K562 (cell line): ENCODE measurements at regions not wholly inside any gene's neighbourhood (a gene's known extent, or its start where the extent isn't known, plus 50 kb on each side); places are given as distances from the start of the nearest gene placed in this dataset.

Experiments
- ATAC-seq: fragments of 200-7000 bp; cut with Tn5 transposase; 3 replicates; pipeline ENCODE4 v1.9.1; 2020; ENCODE audit warnings: moderate library complexity
- BruUV-seq: library from RNA; stranded (reverse); fragments of 400-500 nt; replicated peaks from 2 replicates; lab custom pipeline; 2021; lab: Mats Ljungman, UMichigan
- CTCF ChIA-PET: fragments of 300-600 bp; formaldehyde crosslinking; extraction: SDS; loops from one replicate; lab custom pipeline; 2021; ENCODE audit warnings: low intra/inter-chr PET ratio; lab: Yijun Ruan, JAX
- POLR2A ChIA-PET: fragments of 300-600, 350-650 bp; sonication (Branson Sonifier 250); formaldehyde crosslinking; extraction: SDS; loops from one replicate; lab custom pipeline; 2021; ENCODE audit warnings: antibody characterized with exemption, inconsistent platforms; lab: Yijun Ruan, JAX
- DNase-seq, 4 experiments: peaks; one replicate each; pipeline versions ENCODE4 v3.0.0 to v3.0.0-alpha.2; 2011 to 2018; ENCODE audit warnings: low spot score in 3 of 4, mixed read lengths in 3 of 4; ENCODE audit errors: extremely low read depth in 1 of 4
- FAIRE-seq: peaks from 2 replicates; lab custom pipeline; 2011; peaks lifted over from hg19 to GRCh38; lab: Jason Lieb, UNC
- H2AFZ ChIP-seq: 2 replicates; pipeline ENCODE4 v1.6.0; 2011; ENCODE audit warnings: low read depth, low read length, control low read depth, inconsistent platforms
- H3K27ac ChIP-seq: fragments of 200-600 bp; 3 replicates; pipeline ENCODE4 v1.8.0; 2011; ENCODE audit warnings: low read depth, mild to moderate bottlenecking, control low read depth, inconsistent platforms, low read length, moderate library complexity, mixed read lengths; ENCODE audit errors: extremely low read depth
- H3K27me3 ChIP-seq, 2 experiments: fragments of 300-600 bp in 1 of 2; 2 replicates in 1 of 2; 3 replicates in 1 of 2; pipeline versions ENCODE4 v1.6.0 to v1.8.0; 2011; ENCODE audit warnings: inconsistent platforms in 2 of 2, low read length in 2 of 2, mild to moderate bottlenecking in 1 of 2, mixed read lengths in 1 of 2, moderate library complexity in 1 of 2; ENCODE audit not compliant: control insufficient read depth in 2 of 2, insufficient read depth in 2 of 2
- H3K36me3 ChIP-seq: fragments of 300-600 bp; 3 replicates; pipeline ENCODE4 v1.8.0; 2011; ENCODE audit warnings: mild to moderate bottlenecking, low read length, inconsistent platforms; ENCODE audit not compliant: control insufficient read depth, insufficient read depth
- H3K4me1 ChIP-seq, 2 experiments: fragments of 200-600 bp in 1 of 2; replicated peaks in 1 of 2; 2 replicates in 1 of 2; 3 replicates in 1 of 2; pipeline versions ENCODE4 v1.5.1 to v1.8.0; 2011; ENCODE audit warnings: inconsistent platforms in 2 of 2, low read length in 2 of 2, mild to moderate bottlenecking in 1 of 2, mixed read lengths in 1 of 2, moderate library complexity in 1 of 2; ENCODE audit not compliant: control insufficient read depth in 2 of 2, insufficient read depth in 2 of 2
- H3K4me2 ChIP-seq: 2 replicates; pipeline ENCODE4 v1.6.1; 2011; ENCODE audit warnings: low read length, control low read depth, inconsistent platforms, mixed read lengths; ENCODE audit not compliant: insufficient read depth
- H3K4me3 ChIP-seq: fragments of 200-600 bp; sonication (generic), shearing (Covaris generic); 2 replicates; pipeline ENCODE4 v1.5.1; 2016; ENCODE audit warnings: control low read depth, inconsistent platforms
- H3K79me2 ChIP-seq: fragments of 200-600 bp; 3 replicates; pipeline ENCODE4 v1.8.0; 2011; ENCODE audit warnings: low read length, inconsistent platforms; ENCODE audit not compliant: control insufficient read depth, insufficient read depth
- H3K9ac ChIP-seq, 2 experiments: 2 replicates each; pipeline versions ENCODE4 v1.6.0 to v1.6.1; 2011; ENCODE audit warnings: low read depth in 2 of 2, low read length in 2 of 2, control low read depth in 1 of 2, inconsistent platforms in 1 of 2, mild to moderate bottlenecking in 1 of 2, mixed read lengths in 1 of 2; ENCODE audit not compliant: insufficient read depth in 1 of 2
- H3K9me1 ChIP-seq: one replicate; pipeline ENCODE4 v1.6.0; 2011; ENCODE audit warnings: inconsistent platforms, mild to moderate bottlenecking, low read length, moderate library complexity; ENCODE audit not compliant: control insufficient read depth, insufficient read depth
- H3K9me3 ChIP-seq: replicated peaks from 2 replicates; pipeline ENCODE4 v1.5.1; 2011; ENCODE audit warnings: low read depth, low read length, inconsistent platforms; ENCODE audit not compliant: control insufficient read depth, insufficient read depth
- H4K20me1 ChIP-seq: replicated peaks from 2 replicates; pipeline ENCODE4 v1.6.1; 2011; ENCODE audit warnings: low read length, inconsistent platforms, mixed read lengths; ENCODE audit not compliant: control insufficient read depth, insufficient read depth
- ARID3A ChIP-seq: IDR thresholded peaks from 2 replicates; pipeline ENCODE4 v1.6.1; 2012; ENCODE audit warnings: low read depth, low read length, improper control_type of control experiment, borderline replicate concordance
- CEBPG ChIP-seq, 3 experiments: fragments of 200-800 bp in 1 of 3; sonication (Bioruptor generic) in 1 of 3; sonication (generic) in 1 of 3; formaldehyde crosslinking in 1 of 3; IDR thresholded peaks in 2 of 3; conservative IDR thresholded peaks in 1 of 3; 2 replicates each; pipeline versions ENCODE4 v1.6.1 to v1.8.0; 2016 to 2022; ENCODE audit warnings: missing compliant biosample characterization in 2 of 3, missing genetic modification characterization in 2 of 3, mild to moderate bottlenecking in 1 of 3, missing genetic modification reagents in 1 of 3
- E2F6 ChIP-seq, 2 experiments: IDR thresholded peaks; 2 replicates each; pipeline ENCODE4 v1.6.1; 2011; ENCODE audit warnings: borderline replicate concordance in 1 of 2, control low read depth in 1 of 2, low read depth in 1 of 2, low read length in 1 of 2, mild to moderate bottlenecking in 1 of 2, mixed read lengths in 1 of 2, moderate library complexity in 1 of 2; ENCODE audit not compliant: insufficient read depth in 1 of 2, insufficient read length in 1 of 2, poor library complexity in 1 of 2, severe bottlenecking in 1 of 2; ENCODE audit errors: extremely low read depth in 1 of 2
- FOS ChIP-seq: IDR thresholded peaks from 3 replicates; pipeline ENCODE4 v1.6.1; 2011; ENCODE audit not compliant: insufficient read length; ENCODE audit errors: extremely low read depth
- MEF2A ChIP-seq: IDR thresholded peaks from 2 replicates; pipeline ENCODE4 v1.6.1; 2011; ENCODE audit warnings: low read depth, mild to moderate bottlenecking, low read length, moderate library complexity; ENCODE audit not compliant: control insufficient read depth
- USF2 ChIP-seq: sonication (generic); formaldehyde crosslinking; IDR thresholded peaks from 2 replicates; pipeline ENCODE4 v1.5.0; 2020; ENCODE audit warnings: missing genetic modification reagents
- WGBS: fragments of 100-300 bp; shearing (Covaris generic); methylation state at CpG from one replicate; pipeline ENCODE4 v1.1.6; 2016; ENCODE audit warnings: low coverage, mixed read lengths; ENCODE audit not compliant: insufficient coverage; ENCODE audit errors: missing lambda C conversion rate; 5-methylcytosine and 5-hydroxymethylcytosine counted together
- in situ Hi-C: fragments of 300-500 bp; cut with MboI; formaldehyde crosslinking; loops from 4 replicates; pipeline ENCODE4 v1.15.0; 2018; ENCODE audit warnings: inconsistent platforms, mixed read lengths
- intact Hi-C: fragments of 100-400 bp; cut with micrococcal nuclease; formaldehyde crosslinking; loops from 2 replicates; pipeline ENCODE4 v1.14.2; 2022

- TF ChIP-seq FOS, result peak; percentile 56
- TF ChIP-seq E2F6 (IDR thresholded peaks at IDR 0.05; ENCODE audit: borderline replicate concordance in 1 of 2, extremely low read depth in 1 of 2, insufficient read depth in 1 of 2, insufficient read length in 1 of 2, low read depth in 1 of 2, low read length in 1 of 2, poor library complexity in 1 of 2, severe bottlenecking in 1 of 2), result peak; percentile 45 to 80
- peak; percentile 95 for TF ChIP-seq USF2 (CRISPR knock-in tag)
- no peak for TF ChIP-seq ARID3A
These were observed 75.2 kb upstream of the MRI1 start (continued) for GRCh38 chr19:13689085-13689484.

GRCh38 chr19:13684021-13684420 is 80.3 kb upstream of the MRI1 start:
- Histone ChIP-seq H3K9me1 (no peaks in the 10 kb centered on the region), H3K36me3 (no peaks in the 10 kb centered on the region), H3K27me3 (peaks cover 3 to 17% of the 10 kb centered on the region in 2 experiments; a peak in 4 of 5 replicates), H3K4me1 (no peaks in the 10 kb centered on the region), H4K20me1 (no peaks in the 10 kb centered on the region), H3K4me2 (no peak overlapping the region), H3K79me2 (no peaks in the 10 kb centered on the region), H3K9me3 (peaks cover 3% of the 10 kb centered on the region), H3K4me3 (no peak overlapping the region), H3K27ac (no peak overlapping the region), H2AFZ (no peak overlapping the region), H3K9ac (no peak overlapping the region)
- no peak for ATAC-seq
- TF ChIP-seq CEBPG (CRISPR knock-in tag; IDR thresholded peaks at IDR 0.05) (no peak), CEBPG (tag; conservative IDR thresholded peaks at IDR 0.05 in 1 of 2, IDR thresholded peaks at IDR 0.05 in 1 of 2) (0 out of 4 replicates have a peak, but pooled peaks of 1 of the 2 experiments have one; percentile 10), MEF2A (no peak)
- FAIRE-seq, result no peak
- intact Hi-C loops, result no loop called here
- BruUV-seq, result no TSS peak
- in situ Hi-C loops, result no loop called here
- WGBS, result 0% methylated on average over 1 of the region's 1 CpG
- ChIA-PET CTCF (no interaction called here), POLR2A (interaction anchor here (0.6 kb wide), 1 partner anchor 403 kb away, joined by 3 read pairs; no protein-coding TSS in a partner anchor)
- DNase-seq, result no peak
